Anterior cingulate cortex (tissue), 58 donors: ENCODE measurements at regions not wholly inside any gene's neighbourhood (a gene's known extent, or its start where the extent isn't known, plus 50 kb on each side); places are given as distances from the start of the nearest gene placed in this dataset.
"Not testable (repeated sequence)": the region's sequence is repeated elsewhere in the genome, so short reads cannot be mapped to it uniquely, and the experiment has no call there.

Source experiments
- DNase-seq, 58 donors: peaks; one replicate each; lab custom pipeline; 2025; lab: John Stamatoyannopoulos, UW

GRCh38 chr21:20377250-20377649, 621.0 kb upstream of the NCAM2 start:
- no peak for DNase-seq

- no peak for DNase-seq
These were observed 609.8 kb upstream of the NCAM2 start for GRCh38 chr21:20388400-20388799.

DNA sequence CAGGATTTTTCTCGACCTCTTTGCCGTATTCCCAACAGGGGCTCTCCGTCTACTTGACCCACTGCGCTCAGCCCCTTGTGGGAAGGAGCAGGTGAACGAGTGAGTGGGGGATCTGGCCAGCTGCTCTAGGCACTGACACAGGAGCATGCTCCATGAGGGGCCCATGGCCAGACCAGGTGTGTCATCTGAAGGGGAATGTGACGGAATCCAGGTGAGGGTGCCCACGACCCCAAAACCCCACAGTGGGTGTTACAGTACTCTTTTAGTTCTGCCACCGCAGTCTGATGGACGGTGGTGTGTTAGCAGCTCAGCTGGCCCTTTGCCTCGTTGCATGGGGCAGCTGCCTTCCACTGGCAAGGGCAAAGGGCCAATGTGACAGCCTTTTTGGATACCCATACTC, 601.4 kb upstream of the NCAM2 start:
- DNase-seq: no peak

DNA sequence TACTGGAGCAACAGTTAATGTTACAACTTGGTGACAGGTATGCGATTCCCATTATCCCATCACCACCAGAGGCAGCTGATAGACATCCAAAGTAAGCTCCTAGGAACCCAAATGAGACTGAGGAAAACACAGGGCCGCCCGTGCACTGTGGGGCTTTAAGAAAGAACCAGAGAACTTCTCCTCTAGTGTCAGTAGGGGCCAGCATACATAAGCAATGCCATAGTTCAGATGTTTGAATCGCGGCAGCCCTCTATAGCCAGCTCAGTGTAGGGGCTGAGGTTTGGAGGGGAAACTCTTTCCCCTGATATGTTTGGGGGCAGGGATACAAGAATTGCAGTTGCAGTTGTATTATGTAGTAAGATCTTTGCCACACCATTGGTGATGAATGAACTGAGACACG, 593.3 kb upstream of the NCAM2 start:
- no peak for DNase-seq

- no peak for DNase-seq
These were observed 579.9 kb upstream of the NCAM2 start for GRCh38 chr21:20418353-20418752.

DNA sequence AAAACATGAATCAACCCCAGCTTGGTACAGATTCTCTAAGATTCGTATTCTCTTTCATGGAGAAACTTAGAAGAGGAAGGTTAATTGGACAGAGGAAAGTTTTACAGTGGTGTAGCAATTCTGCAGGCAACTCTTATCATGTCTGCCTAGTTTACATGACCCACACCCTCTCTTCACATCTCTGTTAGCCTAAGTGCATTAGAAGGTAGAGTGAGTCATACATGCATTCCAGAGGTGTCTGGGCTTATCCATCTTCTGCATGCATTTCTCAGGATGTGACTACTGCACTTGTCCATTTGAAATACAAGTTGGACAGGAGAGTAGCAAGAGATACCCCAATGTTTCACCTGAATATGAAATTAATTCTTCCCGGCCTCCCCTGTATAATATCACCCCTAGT, 578.4 kb upstream of the NCAM2 start:
- no peak for DNase-seq

DNA sequence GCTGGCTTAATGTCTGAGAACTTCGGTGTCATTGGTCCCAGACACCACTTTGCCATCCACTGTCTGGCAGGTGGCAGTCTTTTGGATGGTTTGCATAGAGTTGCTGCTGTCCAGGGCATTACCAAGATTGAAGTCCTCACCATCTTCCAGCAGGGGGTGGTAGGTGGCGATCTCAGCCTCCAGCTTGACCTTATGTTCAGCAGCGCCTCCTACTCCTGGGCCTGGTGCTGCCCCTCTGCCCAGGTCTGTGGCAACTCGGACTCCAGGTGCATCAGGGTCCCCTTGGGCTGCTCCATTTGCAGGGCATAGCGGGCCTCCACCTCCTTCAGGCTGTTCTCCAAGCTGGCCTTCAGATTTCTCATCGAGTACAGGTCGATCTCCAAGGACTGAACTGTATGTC, 573.3 kb upstream of the NCAM2 start:
- DNase-seq: no peak

DNA sequence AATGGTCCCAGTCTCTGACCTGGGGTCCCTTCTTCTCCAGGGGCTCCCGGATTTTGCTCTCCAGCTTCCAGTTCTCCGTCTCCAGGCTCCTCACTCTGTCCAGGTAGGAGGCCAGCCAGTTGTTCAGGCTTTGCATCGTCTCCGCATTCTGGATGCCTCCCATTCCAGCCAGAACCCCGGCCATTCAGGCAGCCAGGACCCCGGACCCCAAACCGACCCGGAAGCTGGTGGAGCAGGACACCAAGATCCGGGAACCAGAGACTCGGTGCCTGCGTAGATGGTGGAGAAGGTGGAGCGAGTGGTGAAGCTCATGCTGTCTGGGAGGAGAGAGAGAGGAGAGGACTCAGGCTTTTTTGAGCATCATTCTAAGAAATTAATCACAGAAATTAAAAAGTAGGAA, 572.4 kb upstream of the NCAM2 start:
- no peak for DNase-seq

DNA sequence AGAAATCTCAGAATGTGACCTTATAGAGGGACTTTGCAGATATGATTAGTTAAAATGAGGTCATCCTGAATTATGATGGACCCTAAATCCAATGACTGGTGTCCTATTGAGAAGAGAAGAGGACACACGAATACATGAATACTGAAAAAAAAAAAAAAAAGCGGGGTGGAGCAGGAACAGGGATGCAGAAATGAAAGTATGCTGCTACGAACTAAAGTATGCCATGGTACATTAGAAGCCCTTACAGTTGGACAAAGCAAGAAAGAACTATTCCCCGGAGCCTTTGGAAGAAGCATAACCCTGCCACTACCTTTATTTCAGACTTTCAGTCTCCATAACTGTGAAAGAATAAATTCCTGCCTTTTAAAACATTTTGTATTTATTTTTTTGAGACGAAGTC, 557.9 kb upstream of the NCAM2 start:
- no peak for DNase-seq

DNA sequence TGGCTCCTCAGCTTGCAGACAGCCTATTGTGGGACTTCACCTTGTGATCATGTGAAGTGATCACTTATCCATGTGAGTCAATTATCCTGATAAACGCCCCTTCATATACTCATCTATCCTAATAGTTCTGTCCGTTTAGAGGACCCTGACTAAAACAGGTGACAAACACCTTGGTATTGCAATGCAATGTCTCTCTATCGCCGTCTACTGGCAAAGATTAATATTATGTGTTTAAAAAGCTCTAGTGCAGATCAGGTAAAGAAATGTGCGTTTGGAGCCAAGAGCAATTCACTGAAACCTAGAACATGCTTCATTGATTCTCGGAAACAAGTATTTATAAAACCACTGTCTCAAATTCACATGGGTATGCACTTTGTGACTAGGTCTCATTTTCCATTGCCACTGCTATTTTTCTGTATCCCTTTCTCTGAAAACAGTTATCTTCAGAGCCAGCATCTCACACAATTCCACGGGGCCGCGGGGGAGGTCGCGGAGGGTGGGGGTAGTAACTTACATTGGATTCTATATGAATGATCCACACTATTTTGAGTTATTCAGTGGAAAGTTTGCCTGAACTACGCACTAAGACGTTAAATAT, 554.6 kb upstream of the NCAM2 start:
- no peak for DNase-seq

- DNase-seq: no peak
These were observed 552.2 kb upstream of the NCAM2 start for GRCh38 chr21:20445971-20446370.

- no peak for DNase-seq
These were observed 547.2 kb upstream of the NCAM2 start for GRCh38 chr21:20451046-20451445.

GRCh38 chr21:20452935-20453334, 545.3 kb upstream of the NCAM2 start:
- no peak for DNase-seq

GRCh38 chr21:20459838-20460237, 538.4 kb upstream of the NCAM2 start:
- no peak for DNase-seq

- no peak for DNase-seq
These were observed 534.8 kb upstream of the NCAM2 start for GRCh38 chr21:20463362-20463761.

- no peak for DNase-seq
These were observed 528.8 kb upstream of the NCAM2 start for GRCh38 chr21:20469361-20469760.

- no peak for DNase-seq
These were observed 511.9 kb upstream of the NCAM2 start for GRCh38 chr21:20486303-20486702.

DNA sequence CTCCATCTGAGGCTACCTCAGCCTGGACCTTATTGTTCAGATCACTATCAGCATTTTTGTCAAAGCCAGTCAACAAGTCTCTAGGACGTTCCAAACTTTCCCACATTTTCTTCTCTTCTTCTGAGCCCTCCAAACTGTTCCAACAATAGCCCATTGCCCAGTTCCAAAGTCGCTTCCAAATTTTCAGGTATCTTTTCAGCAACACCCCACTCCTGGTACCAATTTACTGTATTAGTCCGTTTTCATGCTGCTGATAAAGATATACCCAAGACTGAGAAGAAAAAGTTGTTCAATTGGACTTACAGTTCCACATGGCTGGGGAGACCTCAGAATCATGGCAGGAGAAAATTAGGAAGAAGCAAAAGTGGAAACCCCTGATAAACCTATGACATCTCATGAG, 495.3 kb upstream of the NCAM2 start:
- DNase-seq: not testable (repeated sequence)

GRCh38 chr21:20507783-20508182, 490.4 kb upstream of the NCAM2 start:
- DNase-seq: no peak

DNA sequence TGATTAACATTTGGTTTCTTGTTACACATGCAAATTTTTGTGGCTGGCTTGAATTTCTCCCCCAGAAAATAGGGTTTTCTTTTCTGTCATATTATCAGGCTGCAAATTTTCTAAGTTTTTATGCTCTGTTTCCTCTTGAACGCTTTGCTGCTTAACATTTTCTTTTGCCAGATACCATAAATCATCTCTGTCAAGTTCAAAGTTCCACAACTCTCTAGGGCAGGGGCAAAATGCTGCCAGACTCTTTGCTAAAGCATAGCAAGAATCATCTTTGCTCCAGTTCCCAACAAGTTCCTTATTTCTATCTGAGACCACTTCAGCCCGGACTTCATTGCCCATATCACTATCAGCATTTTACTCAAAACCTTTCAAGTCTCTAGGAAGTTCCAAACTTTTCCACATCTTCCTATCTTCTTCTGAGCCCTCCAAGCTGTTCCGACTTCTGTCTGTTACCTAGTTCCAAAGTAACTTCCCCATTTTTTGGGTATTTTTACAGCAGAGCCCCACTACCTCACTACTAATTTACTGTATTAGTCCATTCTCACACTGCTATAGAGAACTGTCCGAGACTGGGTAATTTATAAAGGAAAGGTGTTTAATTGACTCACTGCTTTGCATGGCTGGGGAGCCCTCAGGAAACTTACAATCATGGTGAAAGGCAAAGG, 486.9 kb upstream of the NCAM2 start:
- DNase-seq: no peak

- no peak for DNase-seq
These were observed 482.8 kb upstream of the NCAM2 start for GRCh38 chr21:20515446-20515845.

- no peak for DNase-seq
These were observed 479.1 kb upstream of the NCAM2 start for GRCh38 chr21:20519076-20519475.

- DNase-seq: no peak
These were observed 475.6 kb upstream of the NCAM2 start for GRCh38 chr21:20522611-20523010.
